ENCODE measurements at regions not wholly inside any gene's neighbourhood (a gene's known extent, or its start where the extent isn't known, plus 50 kb on each side); places are given as distances from the start of the nearest gene placed in this dataset.
"Not testable (repeated sequence)": the region's sequence is repeated elsewhere in the genome, so short reads cannot be mapped to it uniquely, and the experiment has no call there.

- DNase-seq (ENCODE audit: low read depth in 4 of 4, low spot score in 3 of 4) = no peak
Observed at GRCh38 chr7:23887660-23888059, 177.6 kb downstream of the STK31 start.

GRCh38 chr7:23888958-23889357, 178.9 kb downstream of the STK31 start:
- no peak for DNase-seq (ENCODE audit: low read depth in 4 of 4, low spot score in 3 of 4)

- no peak for DNase-seq (ENCODE audit: low read depth in 4 of 4, low spot score in 3 of 4)
Observed at GRCh38 chr7:23889566-23889965, 179.5 kb downstream of the STK31 start.

- no peak for DNase-seq (ENCODE audit: low read depth in 4 of 4, low spot score in 3 of 4)
Observed at GRCh38 chr7:23892019-23892418, 182.0 kb downstream of the STK31 start.

- DNase-seq (ENCODE audit: low read depth in 4 of 4, low spot score in 3 of 4) = peak in 1 of 4 donors; percentile 14
Observed at GRCh38 chr7:23893176-23893941, 183.3 kb downstream of the STK31 start.

- DNase-seq (ENCODE audit: low read depth in 4 of 4, low spot score in 3 of 4) = no peak
Observed at GRCh38 chr7:23893942-23894891, 184.2 kb downstream of the STK31 start.

GRCh38 chr7:23894892-23895569, 185.0 kb downstream of the STK31 start:
- no peak for DNase-seq (ENCODE audit: low read depth in 4 of 4, low spot score in 3 of 4)

GRCh38 chr7:23895666-23896096, 185.7 kb downstream of the STK31 start:
- DNase-seq (ENCODE audit: low read depth in 4 of 4, low spot score in 3 of 4) = no peak

- no peak for DNase-seq (ENCODE audit: low read depth in 4 of 4, low spot score in 3 of 4)
Observed at GRCh38 chr7:23898619-23899018, 188.6 kb downstream of the STK31 start.

GRCh38 chr7:23904901-23905300, 194.9 kb downstream of the STK31 start:
- DNase-seq (ENCODE audit: low read depth in 4 of 4, low spot score in 3 of 4) = not testable (repeated sequence)

- no peak for DNase-seq (ENCODE audit: low read depth in 4 of 4, low spot score in 3 of 4)
Observed at GRCh38 chr7:23907012-23907411, 197.0 kb downstream of the STK31 start.

- DNase-seq (ENCODE audit: low read depth in 4 of 4, low spot score in 3 of 4) = no peak
Observed at GRCh38 chr7:23909426-23909825, 199.4 kb downstream of the STK31 start.

- DNase-seq (ENCODE audit: low read depth in 4 of 4, low spot score in 3 of 4) = no peak
Observed at GRCh38 chr7:23912065-23912464, 202.0 kb downstream of the STK31 start.

GRCh38 chr7:23913016-23913415, 203.0 kb downstream of the STK31 start:
- DNase-seq (ENCODE audit: low read depth in 4 of 4, low spot score in 3 of 4) = no peak

- DNase-seq (ENCODE audit: low read depth in 4 of 4, low spot score in 3 of 4) = no peak
Observed at GRCh38 chr7:23915236-23915635, 205.2 kb downstream of the STK31 start.

- DNase-seq (ENCODE audit: low read depth in 4 of 4, low spot score in 3 of 4) = no peak
Observed at GRCh38 chr7:23918286-23918685, 208.3 kb downstream of the STK31 start.

GRCh38 chr7:23918856-23919255, 208.8 kb downstream of the STK31 start:
- DNase-seq (ENCODE audit: low read depth in 4 of 4, low spot score in 3 of 4) = no peak

GRCh38 chr7:23925088-23925487, 215.1 kb downstream of the STK31 start:
- no peak for DNase-seq (ENCODE audit: low read depth in 4 of 4, low spot score in 3 of 4)

GRCh38 chr7:23927709-23928417, 217.8 kb downstream of the STK31 start:
- DNase-seq (ENCODE audit: low read depth in 4 of 4, low spot score in 3 of 4) = no peak

- DNase-seq (ENCODE audit: low read depth in 4 of 4, low spot score in 3 of 4) = no peak
Observed at GRCh38 chr7:23928418-23928775, 218.4 kb downstream of the STK31 start.

GRCh38 chr7:23930312-23930711, 220.3 kb downstream of the STK31 start:
- DNase-seq (ENCODE audit: low read depth in 4 of 4, low spot score in 3 of 4) = no peak
